BE2C (cell line): ENCODE measurements at regions not wholly inside any gene's neighbourhood (a gene's known extent, or its start where the extent isn't known, plus 50 kb on each side); places are given as distances from the start of the nearest gene placed in this dataset.

Experiments
- DNase-seq: peaks from one replicate; pipeline ENCODE4 v3.0.0-alpha.2; 2020
- H3K27me3 ChIP-seq: fragments of 250-450 bp; sonication (Bioruptor Pico); 2 replicates; pipeline ENCODE4 v1.5.1; 2020; ENCODE audit warnings: mild to moderate bottlenecking
- H3K36me3 ChIP-seq: fragments of 250-450 bp; sonication (Bioruptor Pico); 2 replicates; pipeline ENCODE4 v1.5.1; 2020; ENCODE audit warnings: mild to moderate bottlenecking
- H3K4me1 ChIP-seq: fragments of 250-450 bp; sonication (Bioruptor Pico); 2 replicates; pipeline ENCODE4 v1.5.1; 2020
- H3K4me3 ChIP-seq: 2 replicates; pipeline ENCODE4 v1.5.1; 2011; ENCODE audit warnings: low read depth, low read length
- H3K9me3 ChIP-seq: fragments of 250-450 bp; sonication (Bioruptor Pico); 2 replicates; pipeline ENCODE4 v1.5.1; 2020
- TF ChIP-seq, protein P1 (sequence below): IDR thresholded peaks from 2 replicates; pipeline ENCODE4 v1.5.1; 2012; ENCODE audit warnings: mild to moderate bottlenecking, low read depth, low read length

DNA sequence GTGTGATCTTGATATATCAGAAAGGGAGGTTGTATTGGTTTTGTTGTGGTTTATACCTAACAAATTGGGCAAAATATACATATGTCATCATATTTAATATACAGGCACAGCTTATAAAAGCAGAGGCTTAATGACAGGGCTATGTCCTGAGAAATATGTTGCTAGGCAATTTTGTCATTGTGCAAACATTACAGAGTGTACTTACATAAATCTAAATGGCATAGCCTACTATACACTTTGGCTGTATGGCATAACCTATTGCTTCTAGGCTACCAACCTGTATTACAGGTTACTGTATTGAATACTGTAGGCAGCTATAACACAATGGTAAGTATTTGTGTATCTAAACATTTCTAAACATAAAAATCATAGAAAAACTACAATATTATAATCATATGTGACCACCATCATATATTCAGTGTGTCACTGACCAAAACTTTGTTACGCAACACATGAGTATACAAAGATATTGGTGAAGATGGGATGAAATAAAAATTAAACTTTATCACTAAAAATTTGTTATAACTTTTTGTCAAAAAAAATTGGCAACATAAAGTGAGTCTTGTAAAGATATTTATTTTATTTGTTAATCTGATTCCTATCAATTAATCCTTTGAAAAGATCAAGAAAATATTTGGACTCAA lies 414.0 kb upstream of the HS3ST1 start:
- H3K9me3 ChIP-seq, result no peaks in the 10 kb centered on the region
- H3K4me3 ChIP-seq, result no peak overlapping the region
- H3K27me3 ChIP-seq, result no peaks in the 10 kb centered on the region
- H3K4me1 ChIP-seq, result no peaks in the 10 kb centered on the region
- TF ChIP-seq, protein P1, sequence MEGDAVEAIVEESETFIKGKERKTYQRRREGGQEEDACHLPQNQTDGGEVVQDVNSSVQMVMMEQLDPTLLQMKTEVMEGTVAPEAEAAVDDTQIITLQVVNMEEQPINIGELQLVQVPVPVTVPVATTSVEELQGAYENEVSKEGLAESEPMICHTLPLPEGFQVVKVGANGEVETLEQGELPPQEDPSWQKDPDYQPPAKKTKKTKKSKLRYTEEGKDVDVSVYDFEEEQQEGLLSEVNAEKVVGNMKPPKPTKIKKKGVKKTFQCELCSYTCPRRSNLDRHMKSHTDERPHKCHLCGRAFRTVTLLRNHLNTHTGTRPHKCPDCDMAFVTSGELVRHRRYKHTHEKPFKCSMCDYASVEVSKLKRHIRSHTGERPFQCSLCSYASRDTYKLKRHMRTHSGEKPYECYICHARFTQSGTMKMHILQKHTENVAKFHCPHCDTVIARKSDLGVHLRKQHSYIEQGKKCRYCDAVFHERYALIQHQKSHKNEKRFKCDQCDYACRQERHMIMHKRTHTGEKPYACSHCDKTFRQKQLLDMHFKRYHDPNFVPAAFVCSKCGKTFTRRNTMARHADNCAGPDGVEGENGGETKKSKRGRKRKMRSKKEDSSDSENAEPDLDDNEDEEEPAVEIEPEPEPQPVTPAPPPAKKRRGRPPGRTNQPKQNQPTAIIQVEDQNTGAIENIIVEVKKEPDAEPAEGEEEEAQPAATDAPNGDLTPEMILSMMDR, result no peak
- no peak for DNase-seq
- H3K36me3 ChIP-seq, result no peaks in the 10 kb centered on the region

DNA sequence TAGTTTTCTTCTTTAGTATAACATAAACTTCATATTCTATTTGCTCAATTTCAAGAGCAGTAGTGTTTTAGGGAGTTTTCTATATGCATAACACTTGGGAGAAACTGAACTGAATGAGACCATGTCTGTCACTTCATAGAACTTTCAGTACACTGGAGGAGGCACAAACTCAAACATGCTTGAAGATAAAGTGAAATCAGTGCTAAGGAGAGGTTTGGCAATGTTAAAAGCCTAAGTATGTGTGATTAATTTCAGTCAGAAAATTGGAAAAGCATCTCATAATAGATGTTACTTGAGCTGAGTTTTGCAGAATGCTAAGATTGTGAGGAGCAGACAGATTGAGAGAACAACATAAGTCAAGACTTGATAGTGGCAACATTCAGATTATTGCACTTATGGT lies 411.2 kb upstream of the HS3ST1 start:
- TF ChIP-seq, protein P1, result no peak
- Histone ChIP-seq H3K4me1 (no peaks in the 10 kb centered on the region), H3K27me3 (no peaks in the 10 kb centered on the region), H3K9me3 (no peaks in the 10 kb centered on the region), H3K36me3 (no peaks in the 10 kb centered on the region), H3K4me3 (no peak overlapping the region)
- no peak for DNase-seq

DNA sequence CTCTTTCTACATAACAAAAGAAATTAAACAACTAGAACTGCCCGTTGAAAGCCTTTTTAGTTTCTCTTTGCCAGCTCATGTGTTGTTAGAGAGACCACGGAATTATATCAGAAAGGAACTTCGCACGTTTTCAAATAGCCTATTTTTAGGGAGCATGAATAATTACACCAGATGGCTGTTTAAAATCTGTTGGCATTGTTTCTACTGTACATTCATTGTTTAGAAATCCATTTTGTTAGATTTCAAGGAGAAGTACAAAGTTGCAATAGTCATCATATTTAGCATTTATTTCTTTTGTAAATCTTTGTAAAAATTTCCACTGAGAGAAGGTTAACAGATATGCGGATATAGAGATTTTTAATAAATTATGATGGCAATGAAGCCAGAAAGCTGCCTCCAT lies 403.0 kb upstream of the HS3ST1 start:
- H3K27me3 ChIP-seq, result no peaks in the 10 kb centered on the region
- no peaks in the 10 kb centered on the region for H3K4me1 ChIP-seq
- no peaks in the 10 kb centered on the region for H3K36me3 ChIP-seq
- TF ChIP-seq, protein P1, result no peak
- H3K9me3 ChIP-seq, result no peaks in the 10 kb centered on the region
- H3K4me3 ChIP-seq, result no peak overlapping the region
- DNase-seq, result no peak

DNA sequence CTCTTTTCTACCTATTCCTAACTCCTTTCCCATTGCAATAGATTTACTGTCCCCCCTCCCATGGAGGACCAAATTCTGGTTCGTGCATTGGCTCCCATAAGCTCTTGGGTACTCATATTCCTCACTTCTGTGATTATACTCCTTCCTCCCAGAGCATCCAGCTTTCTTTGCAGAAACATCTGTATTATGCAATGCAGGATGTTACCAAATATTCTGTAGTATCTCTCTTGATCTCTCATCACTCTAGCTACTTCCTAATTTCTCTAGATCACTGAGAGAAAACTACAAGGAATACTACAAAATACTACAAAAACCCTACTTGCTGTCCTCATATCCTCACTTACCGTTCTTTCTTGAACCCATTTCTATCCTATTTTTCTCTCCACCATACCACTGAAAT lies 395.9 kb upstream of the HS3ST1 start:
- Histone ChIP-seq H3K27me3 (no peaks in the 10 kb centered on the region), H3K4me1 (no peaks in the 10 kb centered on the region), H3K36me3 (no peaks in the 10 kb centered on the region), H3K9me3 (no peaks in the 10 kb centered on the region; the same call in 1 of the 2 replicates), H3K4me3 (no peak overlapping the region)
- DNase-seq, result no peak
- TF ChIP-seq, protein P1, result no peak

DNA sequence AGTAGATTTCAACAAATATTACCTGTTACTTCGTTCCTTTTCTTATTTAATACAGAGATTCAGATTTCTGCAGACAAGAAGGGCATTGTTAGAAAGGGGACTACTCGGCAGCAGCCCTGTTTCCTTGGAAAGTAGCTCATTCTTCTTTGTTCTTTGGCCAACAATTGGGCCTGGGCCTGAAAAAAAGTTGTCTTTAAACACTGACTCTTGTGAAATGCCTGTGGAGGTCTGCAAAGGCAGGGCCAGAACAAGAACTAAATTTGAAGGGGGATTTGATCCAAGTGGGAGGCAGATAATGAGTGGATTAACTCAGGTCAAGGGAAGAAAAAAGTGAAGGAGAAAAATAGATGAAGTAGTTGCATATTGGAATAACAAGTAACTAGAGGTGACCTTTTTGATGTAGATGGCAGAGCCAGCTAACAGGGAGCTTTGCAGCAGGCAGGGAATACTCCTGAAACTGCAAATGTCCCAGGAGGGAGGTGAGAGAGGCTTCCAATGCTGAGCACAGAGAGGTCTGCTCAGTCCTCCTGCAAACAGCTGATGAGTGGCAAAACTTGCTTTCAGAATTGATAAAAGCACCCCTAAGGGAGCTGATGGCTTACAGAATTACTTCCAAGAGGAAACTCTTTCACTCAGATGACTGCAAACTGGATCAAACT lies 393.2 kb upstream of the HS3ST1 start:
- TF ChIP-seq, protein P1, result no peak
- Histone ChIP-seq H3K4me3 (no peak overlapping the region), H3K36me3 (no peaks in the 10 kb centered on the region), H3K4me1 (no peaks in the 10 kb centered on the region), H3K27me3 (no peaks in the 10 kb centered on the region), H3K9me3 (no peaks in the 10 kb centered on the region; the same call in 1 of the 2 replicates)
- no peak for DNase-seq

DNA sequence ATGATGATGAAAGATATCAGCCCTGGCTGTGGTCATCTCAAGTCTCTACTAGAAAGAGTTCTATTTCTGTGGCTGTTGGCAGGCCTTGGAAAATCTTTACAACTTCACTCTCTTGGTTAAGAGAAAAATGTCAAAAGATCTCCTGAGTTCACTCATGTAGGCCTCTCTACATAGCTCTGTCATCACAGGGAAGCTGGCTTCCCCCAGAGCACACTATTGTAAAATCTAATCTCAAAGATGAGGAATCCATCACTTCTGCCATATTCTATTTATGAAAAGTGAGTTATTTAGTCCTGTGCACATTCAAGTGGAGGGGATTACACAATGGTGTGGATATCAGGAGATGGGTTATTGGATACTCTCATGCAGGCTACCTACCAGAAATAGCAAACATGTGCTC lies 388.4 kb upstream of the HS3ST1 start:
- Histone ChIP-seq H3K9me3 (no peaks in the 10 kb centered on the region; the same call in 1 of the 2 replicates), H3K4me1 (no peaks in the 10 kb centered on the region), H3K4me3 (no peak overlapping the region), H3K36me3 (no peaks in the 10 kb centered on the region), H3K27me3 (no peaks in the 10 kb centered on the region)
- no peak for DNase-seq
- TF ChIP-seq, protein P1, result no peak
